ENCODE measurements at regions not wholly inside any gene's neighbourhood (a gene's known extent, or its start where the extent isn't known, plus 50 kb on each side); places are given as distances from the start of the nearest gene placed in this dataset.

GRCh38 chr16:85267414-85267945 lies 155.2 kb upstream of the CIBAR2 start:
- no peak for TF ChIP-seq JUND (IDR thresholded peaks at IDR 0.05; ENCODE audit: low read depth)
- no peak for DNase-seq (ENCODE audit: low read depth in 1 of 2, low spot score in 1 of 2)
- in situ Hi-C loops (cut with HindIII; ENCODE audit: low pct_unique_long_range_greater_than_20kb, low sequenced_read_pairs) = no loop called here

GRCh38 chr16:85269165-85269564 lies 156.9 kb upstream of the CIBAR2 start:
- in situ Hi-C loops (cut with HindIII; ENCODE audit: low pct_unique_long_range_greater_than_20kb, low sequenced_read_pairs) = no loop called here
- no peak for TF ChIP-seq JUND (IDR thresholded peaks at IDR 0.05; ENCODE audit: low read depth)
- no peak for DNase-seq (ENCODE audit: low read depth in 1 of 2, low spot score in 1 of 2)

GRCh38 chr16:85270374-85270773 lies 158.1 kb upstream of the CIBAR2 start:
- in situ Hi-C loops (cut with HindIII; ENCODE audit: low pct_unique_long_range_greater_than_20kb, low sequenced_read_pairs) = no loop called here
- no peak for DNase-seq (ENCODE audit: low read depth in 1 of 2, low spot score in 1 of 2)
- TF ChIP-seq JUND (IDR thresholded peaks at IDR 0.05; ENCODE audit: low read depth) = no peak

- DNase-seq (ENCODE audit: low read depth in 1 of 2, low spot score in 1 of 2) = no peak
- in situ Hi-C loops (cut with HindIII; ENCODE audit: low pct_unique_long_range_greater_than_20kb, low sequenced_read_pairs) = no loop called here
Observed at GRCh38 chr16:85271198-85271597, 158.9 kb upstream of the CIBAR2 start.

GRCh38 chr16:85273293-85273692 lies 161.0 kb upstream of the CIBAR2 start:
- no peak for DNase-seq (ENCODE audit: low read depth in 1 of 2, low spot score in 1 of 2)
- in situ Hi-C loops (cut with HindIII; ENCODE audit: low pct_unique_long_range_greater_than_20kb, low sequenced_read_pairs) = no loop called here
- TF ChIP-seq JUND (IDR thresholded peaks at IDR 0.05; ENCODE audit: low read depth) = no peak

More at GRCh38 chr16:85271198-85271597, 158.9 kb upstream of the CIBAR2 start:
- no peak for TF ChIP-seq JUND (IDR thresholded peaks at IDR 0.05; ENCODE audit: low read depth)

- TF ChIP-seq JUND (IDR thresholded peaks at IDR 0.05; ENCODE audit: low read depth) = no peak
- no peak for DNase-seq (ENCODE audit: low read depth in 1 of 2, low spot score in 1 of 2)
- in situ Hi-C loops (cut with HindIII; ENCODE audit: low pct_unique_long_range_greater_than_20kb, low sequenced_read_pairs) = no loop called here
Observed at GRCh38 chr16:85274501-85274900, 162.2 kb upstream of the CIBAR2 start.

- no peak for TF ChIP-seq JUND (IDR thresholded peaks at IDR 0.05; ENCODE audit: low read depth)
- DNase-seq (ENCODE audit: low read depth in 1 of 2, low spot score in 1 of 2) = no peak
- in situ Hi-C loops (cut with HindIII; ENCODE audit: low pct_unique_long_range_greater_than_20kb, low sequenced_read_pairs) = no loop called here
Observed at GRCh38 chr16:85274924-85275323, 162.7 kb upstream of the CIBAR2 start.

GRCh38 chr16:85275533-85276249 lies 163.4 kb upstream of the CIBAR2 start:
- no peak for TF ChIP-seq JUND (IDR thresholded peaks at IDR 0.05; ENCODE audit: low read depth)
- in situ Hi-C loops (cut with HindIII; ENCODE audit: low pct_unique_long_range_greater_than_20kb, low sequenced_read_pairs) = no loop called here
- peak; percentile 85 to 93 for DNase-seq (ENCODE audit: low read depth in 1 of 2, low spot score in 1 of 2)

GRCh38 chr16:85276258-85276657 lies 164.0 kb upstream of the CIBAR2 start:
- in situ Hi-C loops (cut with HindIII; ENCODE audit: low pct_unique_long_range_greater_than_20kb, low sequenced_read_pairs) = no loop called here
- DNase-seq (ENCODE audit: low read depth in 1 of 2, low spot score in 1 of 2) = peak; percentile 58 to 68
- no peak for TF ChIP-seq JUND (IDR thresholded peaks at IDR 0.05; ENCODE audit: low read depth)

GRCh38 chr16:85276721-85277120 lies 164.4 kb upstream of the CIBAR2 start:
- in situ Hi-C loops (cut with HindIII; ENCODE audit: low pct_unique_long_range_greater_than_20kb, low sequenced_read_pairs) = no loop called here
- TF ChIP-seq JUND (IDR thresholded peaks at IDR 0.05; ENCODE audit: low read depth) = no peak
- DNase-seq (ENCODE audit: low read depth in 1 of 2, low spot score in 1 of 2) = no peak

GRCh38 chr16:85278839-85279238 lies 166.6 kb upstream of the CIBAR2 start:
- in situ Hi-C loops (cut with HindIII; ENCODE audit: low pct_unique_long_range_greater_than_20kb, low sequenced_read_pairs) = no loop called here
- DNase-seq (ENCODE audit: low read depth in 1 of 2, low spot score in 1 of 2) = no peak

GRCh38 chr16:85279402-85279801 lies 167.1 kb upstream of the CIBAR2 start:
- no peak for DNase-seq (ENCODE audit: low read depth in 1 of 2, low spot score in 1 of 2)
- in situ Hi-C loops (cut with HindIII; ENCODE audit: low pct_unique_long_range_greater_than_20kb, low sequenced_read_pairs) = no loop called here
- TF ChIP-seq JUND (IDR thresholded peaks at IDR 0.05; ENCODE audit: low read depth) = no peak

More at GRCh38 chr16:85278839-85279238, 166.6 kb upstream of the CIBAR2 start:
- TF ChIP-seq JUND (IDR thresholded peaks at IDR 0.05; ENCODE audit: low read depth) = no peak

- TF ChIP-seq JUND (IDR thresholded peaks at IDR 0.05; ENCODE audit: low read depth) = no peak
- in situ Hi-C loops (cut with HindIII; ENCODE audit: low pct_unique_long_range_greater_than_20kb, low sequenced_read_pairs) = no loop called here
- no peak for DNase-seq (ENCODE audit: low read depth in 1 of 2, low spot score in 1 of 2)
Observed at GRCh38 chr16:85279825-85280545, 167.7 kb upstream of the CIBAR2 start.

All from T47D (cell line).